ENCODE measurements at regions not wholly inside any gene's neighbourhood (a gene's known extent, or its start where the extent isn't known, plus 50 kb on each side); places are given as distances from the start of the nearest gene placed in this dataset.

GRCh38 chr20:57022306-57022705 is 244.1 kb downstream of the BMP7 start:
- H3K27me3 Mint-ChIP-seq, result peaks cover 46% of the 10 kb centered on the region
- H3K4me3 Mint-ChIP-seq, result no peak overlapping the region
- CTCF ChIA-PET, result no interaction called here

GRCh38 chr20:57023007-57023406 is 243.4 kb downstream of the BMP7 start:
- H3K27ac Mint-ChIP-seq, result no peak overlapping the region
- DNase-seq (no peak), ATAC-seq (ENCODE audit: poor library complexity) (no peak)
- no peaks in the 10 kb centered on the region for H3K4me1 Mint-ChIP-seq (ENCODE audit: low read depth)
- intact Hi-C loops (cut with DNase I, micrococcal nuclease), result no loop called here
- no peak for TF ChIP-seq CTCF (IDR thresholded peaks at IDR 0.05)
- Histone ChIP-seq H3K4me1 (ENCODE audit: insufficient read depth, low read length) (no peaks in the 10 kb centered on the region), H3K9me3 (ENCODE audit: control insufficient read depth in 1 of 2, insufficient read depth in 1 of 2, low read length in 2 of 2) (peaks cover 0 to 7% of the 10 kb centered on the region in 2 experiments), H3K4me3 (ENCODE audit: low read length) (no peak overlapping the region), H3K36me3 (ENCODE audit: insufficient read depth, low read length) (no peaks in the 10 kb centered on the region), H3K27ac (ENCODE audit: low read depth in 1 of 2, low read length in 2 of 2) (no peak overlapping the region), H3K27me3 (ENCODE audit: control insufficient read depth in 1 of 2, insufficient read depth in 2 of 2, low read length in 2 of 2) (peaks cover 2 to 6% of the 10 kb centered on the region in 2 experiments)
- H3K36me3 Mint-ChIP-seq (ENCODE audit: low read depth), result no peaks in the 10 kb centered on the region
- ChIA-PET CTCF (no interaction called here), POLR2A (no interaction called here)
- H3K9me3 Mint-ChIP-seq, result no peaks in the 10 kb centered on the region
- peaks cover 47% of the 10 kb centered on the region for H3K27me3 Mint-ChIP-seq
- H3K4me3 Mint-ChIP-seq, result no peak overlapping the region

More at GRCh38 chr20:57022306-57022705, 244.1 kb downstream of the BMP7 start:
- DNase-seq (no peak), ATAC-seq (ENCODE audit: poor library complexity) (no peak)
- POLR2A ChIA-PET, result no interaction called here
- no peak for TF ChIP-seq CTCF (IDR thresholded peaks at IDR 0.05)
- Mint-ChIP-seq H3K9me3 (no peaks in the 10 kb centered on the region), H3K27ac (no peak overlapping the region), H3K36me3 (ENCODE audit: low read depth) (no peaks in the 10 kb centered on the region), H3K4me1 (ENCODE audit: low read depth) (no peaks in the 10 kb centered on the region)
- no peak overlapping the region for H3K27ac ChIP-seq (ENCODE audit: low read depth in 1 of 2, low read length in 2 of 2)
- H3K9me3 ChIP-seq (ENCODE audit: control insufficient read depth in 1 of 2, insufficient read depth in 1 of 2, low read length in 2 of 2), result peaks cover 0 to 7% of the 10 kb centered on the region in 2 experiments
- no peaks in the 10 kb centered on the region for H3K36me3 ChIP-seq (ENCODE audit: insufficient read depth, low read length)
- intact Hi-C loops (cut with DNase I, micrococcal nuclease), result no loop called here
- no peak overlapping the region for H3K4me3 ChIP-seq (ENCODE audit: low read length)
- peaks cover 2 to 8% of the 10 kb centered on the region in 2 experiments for H3K27me3 ChIP-seq (ENCODE audit: control insufficient read depth in 1 of 2, insufficient read depth in 2 of 2, low read length in 2 of 2)
- H3K4me1 ChIP-seq (ENCODE audit: insufficient read depth, low read length), result no peaks in the 10 kb centered on the region

- no peak for TF ChIP-seq CTCF (IDR thresholded peaks at IDR 0.05)
- ATAC-seq (ENCODE audit: poor library complexity), result no peak
- no peak for DNase-seq
- Mint-ChIP-seq H3K4me1 (ENCODE audit: low read depth) (no peaks in the 10 kb centered on the region), H3K27me3 (peaks cover 50% of the 10 kb centered on the region), H3K4me3 (no peak overlapping the region), H3K36me3 (ENCODE audit: low read depth) (no peaks in the 10 kb centered on the region), H3K9me3 (no peaks in the 10 kb centered on the region), H3K27ac (no peak overlapping the region)
- Histone ChIP-seq H3K27me3 (ENCODE audit: control insufficient read depth in 1 of 2, insufficient read depth in 2 of 2, low read length in 2 of 2) (peaks cover 2 to 6% of the 10 kb centered on the region in 2 experiments), H3K4me1 (ENCODE audit: insufficient read depth, low read length) (no peaks in the 10 kb centered on the region), H3K9me3 (ENCODE audit: control insufficient read depth in 1 of 2, insufficient read depth in 1 of 2, low read length in 2 of 2) (peaks cover 0 to 7% of the 10 kb centered on the region in 2 experiments), H3K36me3 (ENCODE audit: insufficient read depth, low read length) (no peaks in the 10 kb centered on the region), H3K27ac (ENCODE audit: low read depth in 1 of 2, low read length in 2 of 2) (no peak overlapping the region), H3K4me3 (ENCODE audit: low read length) (no peak overlapping the region)
- ChIA-PET POLR2A (no interaction called here), CTCF (no interaction called here)
- intact Hi-C loops (cut with DNase I, micrococcal nuclease), result no loop called here
Observed at GRCh38 chr20:57023997-57024396, 242.4 kb downstream of the BMP7 start.

Measured in CD4-positive, alpha-beta T cell (primary cell).